Omental fat pad (tissue), 3 donors: ENCODE measurements at regions not wholly inside any gene's neighbourhood (a gene's known extent, or its start where the extent isn't known, plus 50 kb on each side); places are given as distances from the start of the nearest gene placed in this dataset.
A peak's percentile ranks its signal among the peaks of the same experiment; 100 is the strongest.
"Not testable (repeated sequence)": the region's sequence is repeated elsewhere in the genome, so short reads cannot be mapped to it uniquely, and the experiment has no call there.

ENCODE experiments used
- ATAC-seq: fragments of 150-250 bp; one replicate; pipeline ENCODE4 v1.9.1; 2016; ENCODE audit warnings: mild to moderate bottlenecking, moderate library complexity; ENCODE audit not compliant: low FRiP score
- DNase-seq: peaks from one replicate; pipeline ENCODE4 v3.0.0-alpha.2; 2019; ENCODE audit warnings: low spot score
- CTCF ChIP-seq, 3 donors: fragments of 450-650 bp; IDR thresholded peaks; one replicate each; pipeline ENCODE4 v1.5.1; 2016 to 2017; ENCODE audit warnings: antibody characterized with exemption in 3 of 3, mild to moderate bottlenecking in 3 of 3, moderate library complexity in 2 of 3

GRCh38 chr3:14265246-14265962 is 86.8 kb downstream of the LSM3 start:
- DNase-seq (no peak), ATAC-seq (no peak)
- no peak for TF ChIP-seq CTCF (IDR thresholded peaks at IDR 0.05)

GRCh38 chr3:14266361-14266760 is 87.7 kb downstream of the LSM3 start:
- ATAC-seq: peak; percentile 90
- peak; percentile 40 for DNase-seq
- no peak for TF ChIP-seq CTCF (IDR thresholded peaks at IDR 0.05)

GRCh38 chr3:14267976-14268375 is 89.4 kb downstream of the LSM3 start:
- ATAC-seq: no peak

GRCh38 chr3:14268897-14269296 is 90.3 kb downstream of the LSM3 start:
- ATAC-seq: no peak
- TF ChIP-seq CTCF (IDR thresholded peaks at IDR 0.05): no peak

More at GRCh38 chr3:14267976-14268375, 89.4 kb downstream of the LSM3 start:
- DNase-seq: no peak
- TF ChIP-seq CTCF (IDR thresholded peaks at IDR 0.05): no peak

GRCh38 chr3:14272041-14272958 is 93.7 kb downstream of the LSM3 start:
- ATAC-seq, DNase-seq: not testable (repeated sequence)

More at GRCh38 chr3:14268897-14269296, 90.3 kb downstream of the LSM3 start:
- DNase-seq: no peak

- ATAC-seq, DNase-seq: not testable (repeated sequence)
These were observed 94.4 kb downstream of the LSM3 start for GRCh38 chr3:14272959-14273560.

- ATAC-seq (no peak), DNase-seq (no peak)
- TF ChIP-seq CTCF (IDR thresholded peaks at IDR 0.05): no peak
These were observed 95.4 kb downstream of the LSM3 start for GRCh38 chr3:14273901-14274611.
